ENCODE measurements at regions not wholly inside any gene's neighbourhood (a gene's known extent, or its start where the extent isn't known, plus 50 kb on each side); places are given as distances from the start of the nearest gene placed in this dataset.

DNA sequence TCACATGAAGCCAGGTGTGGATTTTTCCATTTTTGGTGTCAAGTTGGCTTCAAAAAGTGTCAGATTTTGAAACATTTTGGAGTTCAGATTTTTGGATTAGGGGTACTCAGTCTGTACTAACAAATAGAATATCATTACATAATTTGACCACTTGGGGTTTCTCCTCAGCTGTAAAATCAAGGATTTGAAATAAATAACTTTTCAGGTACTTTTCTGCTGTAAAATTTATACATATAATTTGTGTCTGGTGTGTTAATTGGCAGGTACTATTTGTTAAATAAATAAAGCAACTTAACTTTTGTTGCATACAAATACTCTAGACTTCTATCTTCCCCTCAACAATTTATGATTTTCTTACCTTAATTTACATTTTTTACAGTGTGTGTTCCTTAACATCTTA lies 234.1 kb upstream of the PRICKLE1 start:
- TF ChIP-seq, protein P1, sequence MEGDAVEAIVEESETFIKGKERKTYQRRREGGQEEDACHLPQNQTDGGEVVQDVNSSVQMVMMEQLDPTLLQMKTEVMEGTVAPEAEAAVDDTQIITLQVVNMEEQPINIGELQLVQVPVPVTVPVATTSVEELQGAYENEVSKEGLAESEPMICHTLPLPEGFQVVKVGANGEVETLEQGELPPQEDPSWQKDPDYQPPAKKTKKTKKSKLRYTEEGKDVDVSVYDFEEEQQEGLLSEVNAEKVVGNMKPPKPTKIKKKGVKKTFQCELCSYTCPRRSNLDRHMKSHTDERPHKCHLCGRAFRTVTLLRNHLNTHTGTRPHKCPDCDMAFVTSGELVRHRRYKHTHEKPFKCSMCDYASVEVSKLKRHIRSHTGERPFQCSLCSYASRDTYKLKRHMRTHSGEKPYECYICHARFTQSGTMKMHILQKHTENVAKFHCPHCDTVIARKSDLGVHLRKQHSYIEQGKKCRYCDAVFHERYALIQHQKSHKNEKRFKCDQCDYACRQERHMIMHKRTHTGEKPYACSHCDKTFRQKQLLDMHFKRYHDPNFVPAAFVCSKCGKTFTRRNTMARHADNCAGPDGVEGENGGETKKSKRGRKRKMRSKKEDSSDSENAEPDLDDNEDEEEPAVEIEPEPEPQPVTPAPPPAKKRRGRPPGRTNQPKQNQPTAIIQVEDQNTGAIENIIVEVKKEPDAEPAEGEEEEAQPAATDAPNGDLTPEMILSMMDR (IDR thresholded peaks at IDR 0.05), result no peak
- H3K27me3 ChIP-seq (ENCODE audit: insufficient read depth in 3 of 3, low read length in 2 of 3), result no peaks in the 10 kb centered on the region
- H3K4me3 ChIP-seq, result no peak overlapping the region
- peaks cover 9% of the 10 kb centered on the region for H3K9me3 ChIP-seq
- no peaks in the 10 kb centered on the region for H3K36me3 ChIP-seq (ENCODE audit: insufficient read depth in 1 of 2, low read depth in 1 of 2)
- DNase-seq (no peak), ATAC-seq (no peak)
- intact Hi-C loops (cut with DNase I), result no loop called here
- no peaks in the 10 kb centered on the region for H3K4me1 ChIP-seq
- H3K27ac ChIP-seq, result no peak overlapping the region

DNA sequence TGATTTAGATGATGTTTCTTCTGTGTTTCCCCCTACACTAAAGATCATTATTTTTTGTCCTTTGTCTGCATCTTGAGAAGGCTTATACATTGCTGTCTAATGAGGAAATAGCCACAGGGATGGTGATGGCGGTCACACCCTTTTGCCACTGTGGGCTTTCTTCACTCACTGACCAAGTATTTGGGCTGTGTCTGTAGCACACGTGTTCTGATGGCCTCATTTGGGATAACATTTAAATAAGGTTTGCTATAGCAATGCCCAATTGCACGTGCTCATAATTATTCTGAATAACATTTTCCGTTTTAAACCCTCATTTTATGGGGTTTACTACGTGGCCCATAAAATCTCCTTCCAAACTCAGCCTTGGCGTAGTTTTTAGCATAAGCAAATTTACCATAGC lies 230.3 kb upstream of the PRICKLE1 start:
- WGBS, 3 donors, result 52 to 62% (median 52%) methylated on average over 6 of the region's 6 CpGs
- intact Hi-C loops (cut with DNase I), result no loop called here

DNA sequence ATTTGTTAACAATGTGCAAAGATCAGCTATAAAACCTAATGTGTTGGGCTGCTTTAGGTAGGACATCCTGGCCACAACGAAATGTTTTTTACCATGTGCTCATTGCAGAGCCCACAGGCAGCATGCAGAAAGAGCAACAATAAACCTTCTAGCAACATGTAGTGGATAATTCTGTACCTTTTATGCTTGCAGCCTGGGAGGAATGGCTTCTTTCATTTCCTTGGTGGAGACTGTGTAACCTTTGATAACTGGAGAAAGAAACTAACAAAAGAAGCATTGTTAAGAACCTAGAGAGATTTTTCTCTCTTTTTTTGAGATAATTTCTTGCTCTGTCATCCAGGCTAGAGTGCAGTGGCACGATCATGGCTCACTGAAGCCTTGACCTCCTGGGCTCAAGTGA lies 225.5 kb upstream of the PRICKLE1 start:
- no peak overlapping the region for H3K27ac ChIP-seq
- TF ChIP-seq, protein P1 (IDR thresholded peaks at IDR 0.05), result no peak
- H3K4me3 ChIP-seq, result no peak overlapping the region
- DNase-seq (no peak), ATAC-seq (no peak)
- H3K27me3 ChIP-seq (ENCODE audit: insufficient read depth in 3 of 3, low read length in 2 of 3), result no peaks in the 10 kb centered on the region
- H3K9me3 ChIP-seq, result no peaks in the 10 kb centered on the region
- no peaks in the 10 kb centered on the region for H3K36me3 ChIP-seq (ENCODE audit: insufficient read depth in 1 of 2, low read depth in 1 of 2)
- H3K4me1 ChIP-seq, result no peaks in the 10 kb centered on the region
- intact Hi-C loops (cut with DNase I), result no loop called here
- whole genome bisulfite sequencing, 3 donors, result 60 to 72% (median 70%) methylated on average over 2 of the region's 2 CpGs

More for the DNA sequence above, 230.3 kb upstream of the PRICKLE1 start:
- DNase-seq, result no peak
- H3K4me3 ChIP-seq, result no peak overlapping the region
- no peaks in the 10 kb centered on the region for H3K4me1 ChIP-seq
- H3K36me3 ChIP-seq (ENCODE audit: insufficient read depth in 1 of 2, low read depth in 1 of 2), result no peaks in the 10 kb centered on the region
- H3K9me3 ChIP-seq, result peaks cover 6% of the 10 kb centered on the region
- ATAC-seq, result no peak
- TF ChIP-seq, protein P1 (IDR thresholded peaks at IDR 0.05), result no peak
- H3K27me3 ChIP-seq (ENCODE audit: insufficient read depth in 3 of 3, low read length in 2 of 3), result no peaks in the 10 kb centered on the region
- H3K27ac ChIP-seq, result no peak overlapping the region

DNA sequence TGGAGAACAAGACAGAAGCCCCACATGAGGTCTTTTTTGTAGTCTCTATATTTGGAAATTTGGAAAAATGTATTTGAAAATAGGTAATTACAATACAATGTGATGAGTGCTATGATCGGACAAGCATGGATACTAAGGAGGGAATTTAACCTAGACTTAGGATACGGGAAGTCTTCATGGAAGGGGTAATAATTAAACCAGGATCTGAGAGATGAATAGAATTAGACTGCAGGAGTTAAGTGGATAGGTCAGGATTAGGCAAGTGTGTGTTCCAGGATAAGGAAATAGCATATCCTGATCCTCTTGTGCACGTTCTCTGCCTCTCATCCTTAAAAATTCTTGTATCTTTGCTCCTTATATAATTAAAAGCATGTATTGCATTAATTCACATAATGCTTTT lies 223.3 kb upstream of the PRICKLE1 start:
- intact Hi-C loops (cut with DNase I), result no loop called here
- Histone ChIP-seq H3K4me1 (no peaks in the 10 kb centered on the region), H3K27ac (no peak overlapping the region), H3K9me3 (no peaks in the 10 kb centered on the region), H3K36me3 (ENCODE audit: insufficient read depth in 1 of 2, low read depth in 1 of 2) (no peaks in the 10 kb centered on the region), H3K4me3 (no peak overlapping the region), H3K27me3 (ENCODE audit: insufficient read depth in 3 of 3, low read length in 2 of 3) (no peaks in the 10 kb centered on the region)
- no peak for ATAC-seq
- DNase-seq, result no peak
- WGBS, 3 donors, result 88 to 93% (median 90%) methylated on average over 3 of the region's 3 CpGs
- TF ChIP-seq, protein P1 (IDR thresholded peaks at IDR 0.05), result no peak

DNA sequence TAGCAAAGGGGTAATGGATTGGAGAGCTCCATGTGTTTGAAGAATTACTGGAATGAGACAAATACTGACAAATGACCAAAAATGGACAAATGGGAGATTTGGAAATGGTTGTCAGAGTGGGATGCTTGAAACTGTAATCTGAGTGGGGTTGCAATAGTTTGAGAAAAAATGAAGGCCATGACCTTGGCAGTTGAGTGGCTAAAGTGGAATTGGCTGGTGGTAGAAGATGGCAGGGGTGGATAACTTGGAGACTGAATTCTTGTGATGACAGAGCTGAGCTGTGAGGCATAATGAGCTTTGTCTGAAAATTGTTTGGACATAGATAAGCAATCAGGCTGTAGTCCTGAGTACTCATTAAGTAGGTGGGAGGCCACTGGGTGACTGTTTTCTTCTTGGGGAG lies 222.5 kb upstream of the PRICKLE1 start:
- Histone ChIP-seq H3K9me3 (no peaks in the 10 kb centered on the region), H3K27me3 (ENCODE audit: insufficient read depth in 3 of 3, low read length in 2 of 3) (no peaks in the 10 kb centered on the region), H3K36me3 (ENCODE audit: insufficient read depth in 1 of 2, low read depth in 1 of 2) (no peaks in the 10 kb centered on the region), H3K27ac (no peak overlapping the region), H3K4me3 (no peak overlapping the region), H3K4me1 (no peaks in the 10 kb centered on the region)
- TF ChIP-seq, protein P1 (IDR thresholded peaks at IDR 0.05), result no peak
- intact Hi-C loops (cut with DNase I), result no loop called here
- no peak for DNase-seq
- ATAC-seq, result no peak
